GM10266 (cell line): ENCODE measurements at regions not wholly inside any gene's neighbourhood (a gene's known extent, or its start where the extent isn't known, plus 50 kb on each side); places are given as distances from the start of the nearest gene placed in this dataset.
"Not testable (repeated sequence)": the region's sequence is repeated elsewhere in the genome, so short reads cannot be mapped to it uniquely, and the experiment has no call there.

Experiments used
- DNase-seq: peaks from one replicate; pipeline ENCODE4 v3.0.0; 2012; ENCODE audit errors: extremely low spot score
- CTCF ChIP-seq: IDR thresholded peaks from 2 replicates; pipeline ENCODE4 v1.5.1; 2012; ENCODE audit warnings: mild to moderate bottlenecking, low read depth; ENCODE audit not compliant: control insufficient read depth, insufficient read depth; ENCODE audit errors: missing control alignments

- no peak for DNase-seq
- TF ChIP-seq CTCF: no peak
Observed at GRCh38 chr20:52035498-52035897, 156.1 kb downstream of the ZFP64 start.

GRCh38 chr20:52034581-52034980 is 157.0 kb downstream of the ZFP64 start:
- no peak for TF ChIP-seq CTCF
- DNase-seq: no peak

DNA sequence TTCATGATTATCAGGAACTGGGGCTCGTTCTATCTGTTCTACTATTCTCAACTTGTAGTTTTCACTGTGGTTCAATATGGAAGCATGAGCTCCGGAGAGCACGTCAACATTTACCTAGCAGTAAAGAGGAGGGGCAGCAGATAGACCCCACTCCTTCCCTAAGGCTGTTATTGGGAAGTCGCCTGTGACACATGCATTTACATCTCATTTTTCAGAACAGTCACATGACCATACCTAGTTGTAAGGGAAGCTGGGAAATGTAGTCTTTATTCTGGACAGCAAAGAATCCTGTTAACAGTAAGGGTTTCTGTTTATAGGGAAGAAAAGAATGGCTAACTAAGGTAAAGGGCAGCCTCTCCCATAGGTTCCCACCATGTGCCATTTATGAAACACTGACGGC is 158.3 kb downstream of the ZFP64 start:
- no peak for TF ChIP-seq CTCF
- DNase-seq: no peak

GRCh38 chr20:52032304-52032683 is 159.3 kb downstream of the ZFP64 start:
- DNase-seq: not testable (repeated sequence)

DNA sequence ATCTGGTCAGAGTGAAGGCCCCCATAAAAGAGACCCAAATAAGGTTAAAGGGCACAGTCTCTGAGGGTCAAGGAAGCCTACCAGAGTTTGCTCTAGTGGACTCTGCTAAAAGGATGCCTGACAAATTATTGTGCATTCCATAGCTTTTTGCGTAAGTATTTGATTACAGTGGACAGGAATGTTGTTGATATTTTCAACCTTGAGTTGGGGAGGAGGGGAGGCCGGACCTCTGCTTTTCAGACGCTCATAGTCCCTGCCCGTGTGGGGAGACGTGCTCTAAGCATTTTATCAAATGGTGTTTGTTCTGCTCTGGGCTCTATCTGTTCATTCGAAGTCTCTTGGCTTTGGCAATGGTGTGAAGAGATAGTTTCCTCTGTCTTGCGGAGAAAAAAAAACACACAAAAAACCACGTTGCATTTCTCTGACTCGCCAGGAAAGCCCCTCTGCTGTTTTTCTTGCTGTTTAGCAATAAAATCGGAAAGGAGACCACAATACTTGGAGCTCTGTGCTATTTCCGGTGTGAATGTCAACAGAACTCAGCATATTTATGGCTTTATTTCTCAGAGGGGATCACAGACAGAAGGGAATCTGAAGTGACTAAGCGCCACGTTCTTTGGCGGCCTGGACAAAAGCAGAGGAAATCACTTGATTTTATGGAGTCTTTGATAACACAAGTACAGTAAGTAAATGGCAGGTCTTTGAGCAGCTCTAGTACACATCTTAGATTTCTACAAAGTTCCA is 159.8 kb downstream of the ZFP64 start:
- TF ChIP-seq CTCF: no peak
- no peak for DNase-seq

- no peak for TF ChIP-seq CTCF
- no peak for DNase-seq
Observed at GRCh38 chr20:52031206-52031562, 160.4 kb downstream of the ZFP64 start.

DNA sequence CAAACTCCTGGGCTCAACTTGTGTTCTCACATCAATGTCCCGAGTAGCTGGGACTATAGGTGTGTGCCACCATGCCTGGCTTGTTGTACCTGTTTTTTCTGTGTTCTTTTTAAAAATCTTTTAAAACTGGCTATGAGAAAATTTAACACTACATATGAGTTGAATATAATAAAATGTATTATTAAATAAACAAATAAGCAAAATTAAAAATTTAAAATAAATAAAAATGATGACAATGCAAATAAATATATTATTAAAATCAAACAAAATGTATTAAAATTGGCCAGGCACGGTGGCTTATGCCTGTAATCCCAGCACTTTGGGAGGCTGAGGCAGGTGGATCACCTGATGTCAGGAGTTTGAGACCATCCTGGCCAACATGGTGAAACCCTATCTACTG is 162.4 kb downstream of the ZFP64 start:
- DNase-seq: not testable (repeated sequence)

DNA sequence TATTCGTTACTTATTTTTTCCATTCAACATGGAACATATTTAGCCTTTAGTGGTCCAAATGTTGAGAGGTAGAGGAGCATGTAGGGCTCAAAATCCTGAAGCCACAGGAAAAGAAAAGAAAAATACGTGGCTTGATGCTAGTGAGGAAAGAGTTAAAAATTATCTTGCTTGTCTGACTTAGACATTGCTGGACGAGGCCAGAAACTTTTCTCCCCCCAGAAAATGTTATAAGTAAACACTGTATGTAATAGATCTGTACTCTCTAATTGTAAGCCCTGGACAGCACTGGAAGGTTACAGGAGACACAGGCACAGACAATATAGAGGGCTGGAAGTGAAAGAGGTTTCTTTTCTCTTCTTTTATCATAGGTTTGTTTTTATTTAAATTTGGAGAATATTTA is 165.6 kb downstream of the ZFP64 start:
- no peak for DNase-seq
- TF ChIP-seq CTCF: no peak
